IMR-90 (cell line): ENCODE measurements at regions not wholly inside any gene's neighbourhood (a gene's known extent, or its start where the extent isn't known, plus 50 kb on each side); places are given as distances from the start of the nearest gene placed in this dataset.

ENCODE experiments used
- ATAC-seq: fragments of 200-7000 bp; cut with Tn5 transposase; 2 replicates; pipeline ENCODE4 v1.9.1; 2020; ENCODE audit warnings: low read depth, mild to moderate bottlenecking, moderate library complexity
- BruUV-seq: library from RNA; stranded (reverse); fragments of 400-500 nt; replicated peaks from 2 replicates; lab custom pipeline; 2021; lab: Mats Ljungman, UMichigan
- CTCF ChIA-PET: fragments of 300-600 bp; formaldehyde crosslinking; extraction: SDS; loops from one replicate; lab custom pipeline; 2021; ENCODE audit warnings: antibody characterized with exemption; lab: Yijun Ruan, JAX
- POLR2A ChIA-PET: fragments of 300-600 bp; sonication (Branson Sonifier 250); formaldehyde crosslinking; loops from one replicate; lab custom pipeline; 2022; ENCODE audit warnings: antibody characterized with exemption; ENCODE audit not compliant: unreplicated experiment; lab: Charles Lee
- DNase-seq: peaks from one replicate; pipeline ENCODE4 v3.0.0; 2013
- H2AFZ ChIP-seq: replicated peaks from 2 replicates; pipeline ENCODE3; 2013; ENCODE audit warnings: low read length, mild to moderate bottlenecking; ENCODE audit not compliant: poor library complexity
- H2AK5ac ChIP-seq: 2 replicates; pipeline ENCODE4 v1.6.1; 2013; ENCODE audit warnings: low read depth, low read length, inconsistent platforms
- H2AK9ac ChIP-seq: replicated peaks from 2 replicates; pipeline ENCODE3; 2013; ENCODE audit warnings: mild to moderate bottlenecking, low read depth, low read length, moderate library complexity; ENCODE audit not compliant: poor library complexity
- H2BK120ac ChIP-seq: 2 replicates; pipeline ENCODE4 v1.6.1; 2013; ENCODE audit warnings: low read depth, low read length, inconsistent platforms
- H2BK15ac ChIP-seq: 3 replicates; pipeline ENCODE4 v1.6.1; 2013; ENCODE audit warnings: low read depth, low read length, inconsistent platforms
- H2BK20ac ChIP-seq: 2 replicates; pipeline ENCODE4 v1.6.1; 2013; ENCODE audit warnings: low read depth, mild to moderate bottlenecking, inconsistent platforms, low read length, moderate library complexity
- H2BK5ac ChIP-seq: 2 replicates; pipeline ENCODE4 v1.6.1; 2013; ENCODE audit warnings: mild to moderate bottlenecking, low read depth, low read length, inconsistent platforms; ENCODE audit not compliant: poor library complexity, severe bottlenecking
- H3K14ac ChIP-seq: replicated peaks from 2 replicates; pipeline ENCODE4 v1.6.1; 2013; ENCODE audit warnings: low read depth, low read length, inconsistent platforms
- H3K18ac ChIP-seq: 2 replicates; pipeline ENCODE4 v1.6.1; 2013; ENCODE audit warnings: low read depth, low read length, control low read depth
- H3K23ac ChIP-seq: 2 replicates; pipeline ENCODE4 v1.6.1; 2013; ENCODE audit warnings: low read depth, low read length, inconsistent platforms
- H3K27ac ChIP-seq: 2 replicates; pipeline ENCODE4 v1.5.1; 2013; ENCODE audit warnings: mild to moderate bottlenecking, control low read depth, low read length; ENCODE audit not compliant: insufficient read depth
- H3K27me3 ChIP-seq: 2 replicates; pipeline ENCODE4 v1.6.1; 2013; ENCODE audit warnings: low read length; ENCODE audit not compliant: control insufficient read depth, insufficient read depth
- H3K36me3 ChIP-seq: 2 replicates; pipeline ENCODE4 v1.6.1; 2013; ENCODE audit warnings: low read length, mixed read lengths; ENCODE audit not compliant: control insufficient read depth, insufficient read depth
- H3K4ac ChIP-seq: 2 replicates; pipeline ENCODE4 v1.6.1; 2013; ENCODE audit warnings: low read depth, low read length, inconsistent platforms
- H3K4me1 ChIP-seq: 2 replicates; pipeline ENCODE4 v1.6.1; 2013; ENCODE audit warnings: low read length, mixed read lengths; ENCODE audit not compliant: control insufficient read depth, insufficient read depth
- H3K4me2 ChIP-seq: 2 replicates; pipeline ENCODE4 v1.6.1; 2013; ENCODE audit warnings: low read depth, mild to moderate bottlenecking, control low read depth, low read length, moderate library complexity
- H3K4me3 ChIP-seq: 2 replicates; pipeline ENCODE4 v1.5.1; 2013; ENCODE audit warnings: low read depth, mild to moderate bottlenecking, control low read depth, low read length, moderate library complexity; ENCODE audit not compliant: insufficient read depth
- H3K56ac ChIP-seq: 2 replicates; pipeline ENCODE4 v1.6.1; 2013; ENCODE audit warnings: low read length, inconsistent platforms; ENCODE audit not compliant: insufficient read depth; ENCODE audit errors: extremely low read depth
- H3K79me1 ChIP-seq, 2 experiments: 2 replicates each; pipeline ENCODE4 v1.6.1; 2013; ENCODE audit warnings: low read length in 2 of 2, inconsistent platforms in 1 of 2, low read depth in 1 of 2
- H3K9ac ChIP-seq: 2 replicates; pipeline ENCODE4 v1.6.1; 2013; ENCODE audit warnings: low read depth, low read length, control low read depth
- H3K9me1 ChIP-seq: 2 replicates; pipeline ENCODE4 v1.6.1; 2013; ENCODE audit warnings: low read length, inconsistent platforms; ENCODE audit not compliant: insufficient read depth
- H3K9me3 ChIP-seq: 2 replicates; pipeline ENCODE4 v1.6.1; 2013; ENCODE audit warnings: low read length; ENCODE audit not compliant: control insufficient read depth, insufficient read depth
- H4K20me1 ChIP-seq: 2 replicates; pipeline ENCODE4 v1.6.1; 2013; ENCODE audit warnings: low read length, inconsistent platforms; ENCODE audit not compliant: insufficient read depth
- H4K5ac ChIP-seq: 2 replicates; pipeline ENCODE4 v1.6.1; 2013; ENCODE audit warnings: mild to moderate bottlenecking, low read depth, low read length, control low read depth
- H4K8ac ChIP-seq, 2 experiments: 2 replicates each; pipeline ENCODE4 v1.6.1; 2013; ENCODE audit warnings: low read depth in 2 of 2, low read length in 2 of 2, control low read depth in 1 of 2, inconsistent platforms in 1 of 2
- H4K91ac ChIP-seq: 2 replicates; pipeline ENCODE4 v1.6.1; 2013; ENCODE audit warnings: low read depth, low read length, inconsistent platforms; ENCODE audit not compliant: insufficient read depth
- BHLHE40 ChIP-seq: fragments of 150-350 bp; IDR thresholded peaks from 2 replicates; pipeline ENCODE4 v1.6.1; 2016; ENCODE audit warnings: mild to moderate bottlenecking, low read depth, low read length
- CEBPB ChIP-seq: IDR thresholded peaks from 2 replicates; pipeline ENCODE4 v1.6.1; 2012; ENCODE audit warnings: low read depth, low read length, improper control_type of control experiment
- CHD1 ChIP-seq: IDR thresholded peaks from 2 replicates; pipeline ENCODE4 v1.6.1; 2012; ENCODE audit warnings: low read depth, low read length, improper control_type of control experiment
- FOS ChIP-seq: fragments of 150-350 bp; IDR thresholded peaks from 2 replicates; pipeline ENCODE4 v1.6.1; 2016; ENCODE audit warnings: low read depth, low read length
- MAFK ChIP-seq: IDR thresholded peaks from 2 replicates; pipeline ENCODE4 v1.6.1; 2012; ENCODE audit warnings: low read depth, low read length, improper control_type of control experiment
- MAZ ChIP-seq: IDR thresholded peaks from 2 replicates; pipeline ENCODE4 v1.6.1; 2012; ENCODE audit warnings: low read depth, mild to moderate bottlenecking, low read length, improper control_type of control experiment, moderate library complexity, borderline replicate concordance
- MXI1 ChIP-seq: IDR thresholded peaks from 2 replicates; pipeline ENCODE4 v1.6.1; 2012; ENCODE audit warnings: low read depth, mild to moderate bottlenecking, low read length, moderate library complexity, borderline replicate concordance
- NFE2L2 ChIP-seq: fragments of 150-350 bp; IDR thresholded peaks from 2 replicates; pipeline ENCODE4 v1.6.1; 2016; ENCODE audit warnings: low read depth, mild to moderate bottlenecking, low read length
- POLR2A ChIP-seq: IDR thresholded peaks from 2 replicates; pipeline ENCODE4 v1.6.1; 2012; ENCODE audit warnings: mild to moderate bottlenecking, low read depth, low read length
- RAD21 ChIP-seq: IDR thresholded peaks from 2 replicates; pipeline ENCODE4 v1.6.1; 2012; ENCODE audit warnings: low read length, improper control_type of control experiment
- RCOR1 ChIP-seq: IDR thresholded peaks from 2 replicates; pipeline ENCODE4 v1.6.1; 2012; ENCODE audit warnings: mild to moderate bottlenecking, low read length, improper control_type of control experiment; ENCODE audit not compliant: insufficient replicate concordance
- RFX5 ChIP-seq: IDR thresholded peaks from 2 replicates; pipeline ENCODE4 v1.8.0; 2012; ENCODE audit warnings: low read depth, mild to moderate bottlenecking, low read length, moderate library complexity
- SMC3 ChIP-seq: fragments of 150-350 bp; IDR thresholded peaks from 2 replicates; pipeline ENCODE4 v1.6.1; 2016; ENCODE audit warnings: low read depth, mild to moderate bottlenecking, antibody characterized with exemption, low read length, moderate library complexity
- WGBS, 2 experiments: methylation state at CpG; one replicate each; pipeline versions ENCODE4 v1.1.5 to v1.1.7; 2013; ENCODE audit warnings: missing lambda C conversion rate in 2 of 2; ENCODE audit not compliant: insufficient read length in 1 of 2; ENCODE audit errors: extremely low coverage in 2 of 2; 5-methylcytosine and 5-hydroxymethylcytosine counted together
- dilution Hi-C: fragments of 300-500 bp; cut with HindIII; formaldehyde crosslinking; loops from one replicate; pipeline ENCODE4 v1.14.3; 2018; ENCODE audit warnings: low sequenced_read_pairs; ENCODE audit not compliant: unreplicated experiment
- in situ Hi-C: fragments of 300-500 bp; cut with MboI; formaldehyde crosslinking; loops from 3 replicates; pipeline ENCODE4 v1.14.3; 2019; ENCODE audit warnings: low sequenced_read_pairs, inconsistent platforms, mixed read lengths
- intact Hi-C: fragments of 100-400 bp; cut with micrococcal nuclease; formaldehyde crosslinking; loops from 2 replicates; pipeline ENCODE4 v1.10.0; 2022
- TF ChIP-seq, protein P1 (sequence below): fragments of 150-350 bp; IDR thresholded peaks from 2 replicates; pipeline ENCODE4 v1.6.1; 2016; ENCODE audit warnings: low read depth, mild to moderate bottlenecking, low read length, moderate library complexity, borderline replicate concordance
- TF ChIP-seq, protein P2 (sequence below): conservative IDR thresholded peaks from 2 replicates; pipeline ENCODE4 v1.5.1; 2012; ENCODE audit warnings: mild to moderate bottlenecking, low read depth, low read length, improper control_type of control experiment
- TF ChIP-seq, protein P3 (sequence below): fragments of 150-350 bp; IDR thresholded peaks from 2 replicates; pipeline ENCODE4 v1.6.1; 2017; ENCODE audit warnings: mild to moderate bottlenecking, antibody characterized with exemption, low read length, low read depth

DNA sequence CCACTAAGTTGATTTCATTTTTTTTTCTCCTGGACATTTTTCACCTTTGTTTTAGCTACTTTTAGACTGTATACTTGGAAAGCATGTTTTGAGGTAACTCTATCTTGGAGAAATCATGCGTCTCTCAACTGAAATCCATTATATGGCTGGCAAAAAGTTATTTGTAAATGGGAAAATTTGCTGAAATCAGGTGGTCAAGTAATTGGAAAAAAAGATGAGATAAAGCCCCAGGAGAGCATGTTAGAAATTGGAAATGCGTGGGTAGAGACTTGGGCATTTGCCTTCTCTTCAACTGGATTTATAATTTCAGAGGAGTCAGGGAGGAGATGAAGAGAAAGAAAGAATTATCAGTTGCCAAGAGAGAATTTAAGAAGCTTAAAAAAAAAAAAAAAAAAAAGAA, 217.1 kb upstream of the MAP3K7 start:
- no peaks in the 10 kb centered on the region for H3K4me1 ChIP-seq
- no peaks in the 10 kb centered on the region for H3K9me1 ChIP-seq
- no CpG with 5 or more reads among the region's 2 CpGs for WGBS, 2 experiments
- no peaks in the 10 kb centered on the region for H3K36me3 ChIP-seq
- H2BK120ac ChIP-seq, result no peak overlapping the region
- no peaks in the 10 kb centered on the region for H4K20me1 ChIP-seq
- no peak overlapping the region for H4K5ac ChIP-seq
- no peak overlapping the region for H3K4me3 ChIP-seq
- no peak overlapping the region for H3K56ac ChIP-seq
- ChIA-PET POLR2A (no interaction called here), CTCF (no interaction called here)
- intact Hi-C loops (no loop called here), in situ Hi-C loops (no loop called here), dilution Hi-C loops (no loop called here)
- no peak overlapping the region for H3K4me2 ChIP-seq
- H4K8ac ChIP-seq, result no peak overlapping the region
- no peak overlapping the region for H2AFZ ChIP-seq
- no peaks in the 10 kb centered on the region for H3K79me1 ChIP-seq
- TF ChIP-seq CHD1 (no peak), MXI1 (no peak), CEBPB (no peak), RAD21 (no peak), MAFK (no peak), FOS (no peak), POLR2A (no peak), BHLHE40 (no peak), NFE2L2 (no peak), RCOR1 (no peak), RFX5 (no peak), SMC3 (no peak), MAZ (no peak)
- TF ChIP-seq, protein P1, sequence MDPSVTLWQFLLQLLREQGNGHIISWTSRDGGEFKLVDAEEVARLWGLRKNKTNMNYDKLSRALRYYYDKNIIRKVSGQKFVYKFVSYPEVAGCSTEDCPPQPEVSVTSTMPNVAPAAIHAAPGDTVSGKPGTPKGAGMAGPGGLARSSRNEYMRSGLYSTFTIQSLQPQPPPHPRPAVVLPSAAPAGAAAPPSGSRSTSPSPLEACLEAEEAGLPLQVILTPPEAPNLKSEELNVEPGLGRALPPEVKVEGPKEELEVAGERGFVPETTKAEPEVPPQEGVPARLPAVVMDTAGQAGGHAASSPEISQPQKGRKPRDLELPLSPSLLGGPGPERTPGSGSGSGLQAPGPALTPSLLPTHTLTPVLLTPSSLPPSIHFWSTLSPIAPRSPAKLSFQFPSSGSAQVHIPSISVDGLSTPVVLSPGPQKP, result no peak
- TF ChIP-seq, protein P2, sequence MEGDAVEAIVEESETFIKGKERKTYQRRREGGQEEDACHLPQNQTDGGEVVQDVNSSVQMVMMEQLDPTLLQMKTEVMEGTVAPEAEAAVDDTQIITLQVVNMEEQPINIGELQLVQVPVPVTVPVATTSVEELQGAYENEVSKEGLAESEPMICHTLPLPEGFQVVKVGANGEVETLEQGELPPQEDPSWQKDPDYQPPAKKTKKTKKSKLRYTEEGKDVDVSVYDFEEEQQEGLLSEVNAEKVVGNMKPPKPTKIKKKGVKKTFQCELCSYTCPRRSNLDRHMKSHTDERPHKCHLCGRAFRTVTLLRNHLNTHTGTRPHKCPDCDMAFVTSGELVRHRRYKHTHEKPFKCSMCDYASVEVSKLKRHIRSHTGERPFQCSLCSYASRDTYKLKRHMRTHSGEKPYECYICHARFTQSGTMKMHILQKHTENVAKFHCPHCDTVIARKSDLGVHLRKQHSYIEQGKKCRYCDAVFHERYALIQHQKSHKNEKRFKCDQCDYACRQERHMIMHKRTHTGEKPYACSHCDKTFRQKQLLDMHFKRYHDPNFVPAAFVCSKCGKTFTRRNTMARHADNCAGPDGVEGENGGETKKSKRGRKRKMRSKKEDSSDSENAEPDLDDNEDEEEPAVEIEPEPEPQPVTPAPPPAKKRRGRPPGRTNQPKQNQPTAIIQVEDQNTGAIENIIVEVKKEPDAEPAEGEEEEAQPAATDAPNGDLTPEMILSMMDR, result no peak
- TF ChIP-seq, protein P3, sequence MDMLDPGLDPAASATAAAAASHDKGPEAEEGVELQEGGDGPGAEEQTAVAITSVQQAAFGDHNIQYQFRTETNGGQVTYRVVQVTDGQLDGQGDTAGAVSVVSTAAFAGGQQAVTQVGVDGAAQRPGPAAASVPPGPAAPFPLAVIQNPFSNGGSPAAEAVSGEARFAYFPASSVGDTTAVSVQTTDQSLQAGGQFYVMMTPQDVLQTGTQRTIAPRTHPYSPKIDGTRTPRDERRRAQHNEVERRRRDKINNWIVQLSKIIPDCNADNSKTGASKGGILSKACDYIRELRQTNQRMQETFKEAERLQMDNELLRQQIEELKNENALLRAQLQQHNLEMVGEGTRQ, result no peak
- no peak overlapping the region for H4K91ac ChIP-seq
- no TSS peak for BruUV-seq
- H2AK9ac ChIP-seq, result no peak overlapping the region
- ATAC-seq (no peak), DNase-seq (no peak)
- H3K27me3 ChIP-seq, result no peaks in the 10 kb centered on the region
- no peak overlapping the region for H3K9ac ChIP-seq
- no peak overlapping the region for H2BK20ac ChIP-seq
- no peak overlapping the region for H3K23ac ChIP-seq
- H3K9me3 ChIP-seq, result no peaks in the 10 kb centered on the region
- no peak overlapping the region for H2BK15ac ChIP-seq
- H3K4ac ChIP-seq, result no peak overlapping the region
- H2AK5ac ChIP-seq, result no peak overlapping the region
- H2BK5ac ChIP-seq, result no peak overlapping the region
- no peak overlapping the region for H3K27ac ChIP-seq
- H3K14ac ChIP-seq, result no peak overlapping the region
- no peak overlapping the region for H3K18ac ChIP-seq
